Heart left ventricle (tissue), 16 donors: ENCODE measurements at regions not wholly inside any gene's neighbourhood (a gene's known extent, or its start where the extent isn't known, plus 50 kb on each side); places are given as distances from the start of the nearest gene placed in this dataset.

Experiments used
- ATAC-seq, 4 donors: fragments of 200-7000 bp; cut with Tn5 transposase; one replicate each; pipeline ENCODE4 v1.9.1; 2020 to 2022; ENCODE audit warnings: moderate library complexity in 4 of 4, mild to moderate bottlenecking in 3 of 4, moderate number of reproducible peaks in 1 of 4
- DNase-seq, 5 donors: peaks; one replicate each; pipeline ENCODE4 v3.0.0-alpha.2; 2020
- H3K27ac ChIP-seq, 12 donors: fragments of 200-600 bp; sonication (generic) in 4 of 12; one replicate each; pipeline versions ENCODE4 v1.5.0 to v1.8.0; 2016 to 2022; ENCODE audit warnings: mild to moderate bottlenecking in 2 of 12
- H3K27me3 ChIP-seq, 9 donors: fragments of 200-600 bp; sonication (generic) in 2 of 9; one replicate each; pipeline versions ENCODE4 v1.5.1 to v1.8.0; 2016 to 2022; ENCODE audit warnings: mild to moderate bottlenecking in 3 of 9
- H3K36me3 ChIP-seq, 9 donors: fragments of 200-600 bp; sonication (generic) in 2 of 9; one replicate each; pipeline versions ENCODE4 v1.5.0 to v1.8.0; 2018 to 2022; ENCODE audit warnings: mild to moderate bottlenecking in 2 of 9
- H3K4me1 ChIP-seq, 12 donors: fragments of 200-600 bp; sonication (generic) in 4 of 12; one replicate each; pipeline versions ENCODE4 v1.5.0 to v1.8.0; 2016 to 2022; ENCODE audit warnings: mild to moderate bottlenecking in 3 of 12
- H3K4me3 ChIP-seq, 12 donors: fragments of 200-600 bp; sonication (generic) in 4 of 12; one replicate each; pipeline versions ENCODE4 v1.5.0 to v1.8.0; 2017 to 2022; ENCODE audit warnings: mild to moderate bottlenecking in 9 of 12, moderate library complexity in 4 of 12
- H3K9me3 ChIP-seq, 12 donors: fragments of 200-600 bp; sonication (generic) in 4 of 12; one replicate each; pipeline versions ENCODE4 v1.5.0 to v1.8.0; 2016 to 2022; ENCODE audit warnings: mild to moderate bottlenecking in 1 of 12
- CTCF ChIP-seq, 12 donors: fragments of 200-600 bp; sonication (generic) in 4 of 12; IDR thresholded peaks; one replicate each; pipeline versions ENCODE4 v1.5.0 to v1.8.0; 2018 to 2022; ENCODE audit warnings: antibody characterized with exemption in 12 of 12, mild to moderate bottlenecking in 5 of 12
- POLR2A ChIP-seq, 2 donors: fragments of 450-650 bp; IDR thresholded peaks; one replicate each; pipeline ENCODE4 v1.6.1; 2017; ENCODE audit warnings: antibody characterized with exemption in 2 of 2, mild to moderate bottlenecking in 2 of 2, moderate library complexity in 2 of 2
- WGBS, 4 donors: extraction: QIAGEN DNeasy Blood & Tissue Kit in 2 of 4; methylation state at CpG; one replicate each; pipeline versions ENCODE4 v1.1.5 to v1.1.7; 2013 to 2018; 5-methylcytosine and 5-hydroxymethylcytosine counted together
- intact Hi-C, 10 donors: fragments of 100-400 bp; cut with DNase I; formaldehyde crosslinking; loops; one replicate each; pipeline versions ENCODE4 v1.11.1 to v1.14.2; 2022
- donor health status: ischemic (EF 13 %, LVEDD 7.1; RV severe dilation, severe dysfunction).
- donor health status: healthy with polysubstance abuse.
- donor health status: DM: no; HTN: yes; CAD: no.
- donor health status: DM: no; HTN: no; CAD: no.
- donor health status: ischemic (EF 25% LVEDD 6.9; RV normal size, moderate dysfunction).
- donor health status: ischemic (EF 25% LVEDD 5.7; RV mildly dilated, moderate dysfunction).
- donor health status: healthy.
- donor health status: DM: yes; HTN: yes; CAD: no.
- donor health status: ischemic (EF 35%, LVEDD 5.7; RV mildly dilated, moderate dysfunction).
- donor health status: nonischemic (EF 11% LVEDD 7.7; RV severe dilation, severe dysfunction).
- donor health status: DM: yes; HTN: yes; CAD: no.
- donor health status: PGD.
- donor health status: ischemic (EF 29% LVEDD 5.4; RV normal size, mild dysfunction).
- donor health status: nonischemic (EF 23%, LVEDD 6.1; RV moderate dilation, normal function).

- intact Hi-C loops = no loop called here
- no peak overlapping the region for H3K4me3 ChIP-seq
- H3K36me3 ChIP-seq = no peaks in the 10 kb centered on the region
- TF ChIP-seq POLR2A (IDR thresholded peaks at IDR 0.05) = no peak
- no peak for TF ChIP-seq CTCF (IDR thresholded peaks at IDR 0.05)
- H3K27me3 ChIP-seq = no peaks in the 10 kb centered on the region
- no peaks in the 10 kb centered on the region for H3K9me3 ChIP-seq
- no peak overlapping the region for H3K27ac ChIP-seq
- peaks cover 0 to 24% (median 13%) of the 10 kb centered on the region in 12 donors for H3K4me1 ChIP-seq
- no peak for DNase-seq
- no peak for ATAC-seq
- 83 to 94% (median 92%) methylated on average over 5 of the region's 5 CpGs for WGBS, 4 donors
Observed at GRCh38 chr9:84151236-84151635, 170.6 kb downstream of the RMI1 start.

- ATAC-seq (no peak), DNase-seq (no peak)
- H3K36me3 ChIP-seq = no peaks in the 10 kb centered on the region
- intact Hi-C loops = no loop called here
- 90 to 95% (median 93%) methylated on average over 5 of the region's 5 CpGs for WGBS, 4 donors
- no peaks in the 10 kb centered on the region for H3K27me3 ChIP-seq
- no peaks in the 10 kb centered on the region for H3K9me3 ChIP-seq
- H3K27ac ChIP-seq = no peak overlapping the region
- H3K4me3 ChIP-seq = no peak overlapping the region
- peaks cover 0 to 20% (median 10%) of the 10 kb centered on the region in 12 donors for H3K4me1 ChIP-seq
- TF ChIP-seq POLR2A (IDR thresholded peaks at IDR 0.05) (no peak), CTCF (IDR thresholded peaks at IDR 0.05) (no peak)
Observed at GRCh38 chr9:84151640-84152039, 171.0 kb downstream of the RMI1 start.

DNA sequence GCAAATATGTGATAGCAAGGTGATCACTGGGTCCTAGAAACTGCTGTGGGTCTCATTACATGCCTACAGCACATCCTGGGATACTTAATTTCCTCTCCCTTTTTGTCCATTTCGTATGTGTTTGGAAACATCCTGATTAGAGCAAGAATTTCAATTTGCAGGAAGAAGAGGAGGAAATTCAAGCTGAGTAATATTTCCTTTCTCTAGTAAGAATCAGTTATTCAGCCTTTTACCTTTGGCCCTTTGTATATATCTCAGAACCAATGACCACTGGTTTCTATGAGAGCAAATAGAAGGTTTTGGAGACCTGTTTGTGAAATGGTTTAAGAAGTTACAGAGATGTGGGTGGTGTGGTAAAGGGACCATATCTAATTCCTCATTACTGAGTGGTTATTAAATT, 171.6 kb downstream of the RMI1 start:
- no peak for TF ChIP-seq POLR2A (IDR thresholded peaks at IDR 0.05)
- Histone ChIP-seq H3K27ac (no peak overlapping the region), H3K36me3 (no peaks in the 10 kb centered on the region), H3K27me3 (no peaks in the 10 kb centered on the region), H3K4me1 (peaks cover 0 to 14% (median 4%) of the 10 kb centered on the region in 12 donors), H3K9me3 (no peaks in the 10 kb centered on the region), H3K4me3 (no peak overlapping the region)
- DNase-seq (no peak), ATAC-seq (peak in 1 of 4 donors; percentile 16)
- intact Hi-C loops = no loop called here
- WGBS, 4 donors = 47 to 76% (median 64%) methylated on average over 1 of the region's 1 CpG

DNA sequence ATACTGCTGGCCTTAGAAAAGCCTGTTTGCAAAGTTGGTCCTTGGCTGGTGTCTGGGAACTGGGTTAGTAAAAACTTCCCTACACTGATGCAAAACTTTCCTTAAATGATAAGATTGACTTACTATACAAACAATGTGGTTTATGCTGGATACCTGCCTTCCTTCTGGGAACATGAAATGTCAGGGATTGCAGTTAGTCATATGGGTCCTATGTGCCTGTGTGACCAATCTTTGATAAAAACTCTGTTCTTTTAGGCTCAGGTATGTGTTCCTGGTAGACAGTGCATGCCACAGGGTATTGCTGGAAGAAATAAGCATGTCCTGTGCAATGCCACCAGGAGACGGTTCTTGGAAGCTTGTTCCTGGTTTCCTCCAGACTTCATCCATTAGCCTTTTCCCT, 173.3 kb downstream of the RMI1 start:
- Histone ChIP-seq H3K27ac (no peak overlapping the region), H3K27me3 (no peaks in the 10 kb centered on the region), H3K36me3 (no peaks in the 10 kb centered on the region), H3K4me3 (no peak overlapping the region), H3K4me1 (peaks cover 0 to 4% (median 0%) of the 10 kb centered on the region in 12 donors), H3K9me3 (no peaks in the 10 kb centered on the region)
- 49 to 100% (median 94%) methylated on average over 1 of the region's 1 CpG for WGBS, 4 donors
- DNase-seq (no peak), ATAC-seq (no peak)
- TF ChIP-seq POLR2A (IDR thresholded peaks at IDR 0.05) (no peak), CTCF (IDR thresholded peaks at IDR 0.05) (no peak)
- intact Hi-C loops = no loop called here

DNA sequence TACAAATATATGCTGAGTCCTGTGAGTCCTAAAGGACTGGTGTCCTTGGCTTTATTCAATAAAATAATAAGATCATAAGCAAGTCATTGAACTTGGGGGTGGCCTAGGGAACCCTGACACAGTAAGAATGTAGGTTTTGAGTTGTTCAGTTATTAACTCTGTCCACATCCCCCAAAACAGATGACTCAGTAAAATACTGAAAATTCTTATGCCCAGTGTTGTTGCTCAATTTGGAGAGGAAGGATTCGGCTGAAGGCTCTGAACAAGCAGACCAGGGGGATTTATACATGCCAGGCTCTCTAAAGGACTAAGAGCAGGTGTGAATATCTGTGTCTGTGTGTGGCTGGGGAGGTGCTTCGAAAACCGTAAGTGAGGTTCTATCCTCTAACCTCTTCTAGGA, 173.7 kb downstream of the RMI1 start:
- Histone ChIP-seq H3K4me1 (peaks cover 0 to 4% (median 0%) of the 10 kb centered on the region in 12 donors), H3K4me3 (no peak overlapping the region), H3K9me3 (no peaks in the 10 kb centered on the region), H3K27ac (no peak overlapping the region), H3K36me3 (no peaks in the 10 kb centered on the region), H3K27me3 (no peaks in the 10 kb centered on the region)
- no peak for DNase-seq
- intact Hi-C loops = no loop called here
- 95 to 97% (median 96%) methylated on average over 3 of the region's 3 CpGs for WGBS, 4 donors
- TF ChIP-seq POLR2A (IDR thresholded peaks at IDR 0.05) (no peak), CTCF (IDR thresholded peaks at IDR 0.05) (no peak)
- ATAC-seq = no peak
